ENCODE measurements at regions not wholly inside any gene's neighbourhood (a gene's known extent, or its start where the extent isn't known, plus 50 kb on each side); places are given as distances from the start of the nearest gene placed in this dataset.
"Not testable (repeated sequence)": the region's sequence is repeated elsewhere in the genome, so short reads cannot be mapped to it uniquely, and the experiment has no call there.

GRCh38 chr12:131314524-131315090, 360.9 kb downstream of the ADGRD1 start:
- no peak for DNase-seq

GRCh38 chr12:131315601-131316000, 361.9 kb downstream of the ADGRD1 start:
- no peak for DNase-seq

GRCh38 chr12:131316388-131316787, 362.7 kb downstream of the ADGRD1 start:
- DNase-seq, result no peak

- no peak for DNase-seq
Measured at GRCh38 chr12:131318045-131318685, 364.5 kb downstream of the ADGRD1 start.

- DNase-seq, result no peak
Measured at GRCh38 chr12:131321988-131322387, 368.3 kb downstream of the ADGRD1 start.

GRCh38 chr12:131322460-131322859, 368.8 kb downstream of the ADGRD1 start:
- not testable (repeated sequence) for DNase-seq

- DNase-seq, result no peak
Measured at GRCh38 chr12:131323879-131324278, 370.2 kb downstream of the ADGRD1 start.

GRCh38 chr12:131327521-131328488, 374.1 kb downstream of the ADGRD1 start:
- no peak for DNase-seq

GRCh38 chr12:131328861-131329845, 375.4 kb downstream of the ADGRD1 start:
- not testable (repeated sequence) for DNase-seq

- no peak for DNase-seq
Measured at GRCh38 chr12:131330106-131330815, 376.6 kb downstream of the ADGRD1 start.

- no peak for DNase-seq
Measured at GRCh38 chr12:131331148-131331750, 377.5 kb downstream of the ADGRD1 start.

- DNase-seq, result no peak
Measured at GRCh38 chr12:131332224-131332623, 378.5 kb downstream of the ADGRD1 start.

GRCh38 chr12:131333136-131333535, 377.8 kb upstream of the SFSWAP start:
- no peak for DNase-seq

GRCh38 chr12:131333621-131334440, 377.1 kb upstream of the SFSWAP start:
- no peak for DNase-seq

- DNase-seq, result no peak
Measured at GRCh38 chr12:131334835-131335234, 376.1 kb upstream of the SFSWAP start.

- DNase-seq, result no peak
Measured at GRCh38 chr12:131335456-131335855, 375.4 kb upstream of the SFSWAP start.

- not testable (repeated sequence) for DNase-seq
Measured at GRCh38 chr12:131337861-131338260, 373.0 kb upstream of the SFSWAP start.

- DNase-seq, result no peak
Measured at GRCh38 chr12:131340616-131341210, 370.2 kb upstream of the SFSWAP start.

- DNase-seq, result not testable (repeated sequence)
Measured at GRCh38 chr12:131341608-131342007, 369.3 kb upstream of the SFSWAP start.

GRCh38 chr12:131343436-131343835, 367.5 kb upstream of the SFSWAP start:
- DNase-seq, result not testable (repeated sequence)
